K562 (cell line): ENCODE measurements at regions not wholly inside any gene's neighbourhood (a gene's known extent, or its start where the extent isn't known, plus 50 kb on each side); places are given as distances from the start of the nearest gene placed in this dataset.

Experiments used
- HNRNPH1 ChIP-seq: fragments of 200-400 bp; formaldehyde crosslinking; optimal IDR thresholded peaks from 2 replicates; pipeline ENCODE3; 2017; ENCODE audit warnings: low read depth, mild to moderate bottlenecking, low read length, moderate library complexity
- MCM7 ChIP-seq, 2 experiments: fragments of 450-650 bp; IDR thresholded peaks; 2 replicates each; pipeline ENCODE4 v1.6.1; 2016 to 2018
- TAF1 ChIP-seq: IDR thresholded peaks from 2 replicates; pipeline ENCODE4 v1.6.1; 2011; ENCODE audit warnings: mild to moderate bottlenecking, low read length, moderate library complexity; ENCODE audit not compliant: insufficient read depth, control insufficient read depth, severe bottlenecking; ENCODE audit errors: extremely low read depth
- ZFX ChIP-seq: sonication (generic); formaldehyde crosslinking; IDR thresholded peaks from 2 replicates; pipeline ENCODE4 v1.8.0; 2022; ENCODE audit warnings: mild to moderate bottlenecking, missing genetic modification reagents, moderate library complexity

- no peak for TF ChIP-seq MCM7 (IDR thresholded peaks at IDR 0.05)
- no peak for TF ChIP-seq HNRNPH1
- no peak for TF ChIP-seq TAF1
- TF ChIP-seq ZFX (CRISPR knock-in tag) = no peak
These were observed 285.8 kb downstream of the HTR1B start for GRCh38 chr6:77177470-77177869.
